HUES48 (cell line): ENCODE measurements at regions not wholly inside any gene's neighbourhood (a gene's known extent, or its start where the extent isn't known, plus 50 kb on each side); places are given as distances from the start of the nearest gene placed in this dataset.
"Not testable (repeated sequence)": the region's sequence is repeated elsewhere in the genome, so short reads cannot be mapped to it uniquely, and the experiment has no call there.

Experiments used
- H3K27ac ChIP-seq: one replicate; pipeline ENCODE4 v1.7.0; 2013; ENCODE audit warnings: low read depth, low read length, inconsistent platforms
- H3K27me3 ChIP-seq: 2 replicates; pipeline ENCODE4 v1.6.1; 2013; ENCODE audit warnings: mild to moderate bottlenecking, low read length; ENCODE audit not compliant: control insufficient read depth, insufficient read depth
- H3K36me3 ChIP-seq: 2 replicates; pipeline ENCODE4 v1.6.1; 2013; ENCODE audit warnings: low read length; ENCODE audit not compliant: control insufficient read depth, insufficient read depth
- H3K4me1 ChIP-seq: 2 replicates; pipeline ENCODE4 v1.6.1; 2013; ENCODE audit warnings: mild to moderate bottlenecking, low read length; ENCODE audit not compliant: control insufficient read depth, insufficient read depth
- H3K4me3 ChIP-seq: 2 replicates; pipeline ENCODE4 v1.5.1; 2013; ENCODE audit warnings: mild to moderate bottlenecking, low read depth, low read length
- H3K9ac ChIP-seq: 2 replicates; pipeline ENCODE4 v1.6.1; 2013; ENCODE audit warnings: mild to moderate bottlenecking, low read depth, low read length, moderate library complexity
- H3K9me3 ChIP-seq: 2 replicates; pipeline ENCODE4 v1.6.1; 2013; ENCODE audit warnings: low read length; ENCODE audit not compliant: control insufficient read depth, insufficient read depth

DNA sequence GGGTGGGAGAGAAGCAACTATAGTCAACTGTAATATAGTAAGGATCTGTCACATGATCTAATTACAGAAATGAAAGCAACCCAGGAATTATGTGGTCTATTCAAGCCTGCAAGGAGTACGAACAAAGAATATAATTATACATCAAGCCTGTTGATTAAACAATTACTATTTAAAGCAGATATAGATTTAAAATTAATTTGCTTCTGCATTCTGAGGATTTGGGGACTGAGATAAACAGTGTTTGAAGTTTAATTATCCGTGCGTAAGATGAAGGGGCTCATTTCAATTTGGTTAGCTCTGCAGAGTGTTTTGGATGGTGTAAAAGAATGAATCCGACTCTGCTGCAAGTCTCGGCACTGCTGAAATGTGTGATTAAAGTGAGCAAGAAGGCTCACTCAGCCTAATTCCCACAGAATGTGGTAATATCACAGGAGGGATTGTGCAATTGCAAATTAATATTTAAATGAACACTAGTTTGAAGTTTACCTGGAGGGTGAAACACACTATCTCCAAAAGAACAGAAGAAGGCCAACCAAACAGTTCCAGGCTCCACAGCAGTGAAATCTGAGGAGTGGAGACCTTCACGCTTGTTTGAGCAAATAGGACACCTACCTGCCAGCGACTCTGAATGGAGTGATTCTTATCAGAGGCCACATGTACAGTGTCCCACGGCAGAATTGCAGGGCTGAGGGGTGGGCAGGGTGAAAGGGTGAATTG, 420.6 kb upstream of the SLC30A5 start:
- H3K9me3 ChIP-seq = no peaks in the 10 kb centered on the region
- H3K4me3 ChIP-seq = no peak overlapping the region
- no peaks in the 10 kb centered on the region for H3K27me3 ChIP-seq
- no peaks in the 10 kb centered on the region for H3K4me1 ChIP-seq
- no peak overlapping the region for H3K27ac ChIP-seq
- no peaks in the 10 kb centered on the region for H3K36me3 ChIP-seq
- no peak overlapping the region for H3K9ac ChIP-seq

DNA sequence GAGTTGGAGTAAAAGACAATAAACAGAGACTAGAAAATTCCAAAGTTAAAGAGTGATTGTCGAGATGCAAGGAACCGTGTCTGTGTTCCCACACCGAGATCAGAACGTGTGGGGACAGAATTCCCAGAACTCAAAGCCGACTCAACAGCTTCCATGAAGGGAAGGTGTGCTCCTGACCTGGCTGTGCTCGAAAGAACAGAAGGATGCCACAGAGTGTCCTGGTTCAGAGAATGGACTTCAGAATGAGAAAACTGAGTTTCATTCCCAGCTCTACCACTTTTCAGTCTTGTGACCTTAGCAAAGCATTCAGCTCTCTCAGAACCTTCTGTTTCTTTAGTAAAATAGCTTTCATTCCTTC, 420.0 kb upstream of the SLC30A5 start:
- Histone ChIP-seq H3K27ac (no peak overlapping the region), H3K4me3 (no peak overlapping the region), H3K9me3 (no peaks in the 10 kb centered on the region), H3K36me3 (no peaks in the 10 kb centered on the region), H3K4me1 (no peaks in the 10 kb centered on the region), H3K9ac (no peak overlapping the region), H3K27me3 (no peaks in the 10 kb centered on the region)

DNA sequence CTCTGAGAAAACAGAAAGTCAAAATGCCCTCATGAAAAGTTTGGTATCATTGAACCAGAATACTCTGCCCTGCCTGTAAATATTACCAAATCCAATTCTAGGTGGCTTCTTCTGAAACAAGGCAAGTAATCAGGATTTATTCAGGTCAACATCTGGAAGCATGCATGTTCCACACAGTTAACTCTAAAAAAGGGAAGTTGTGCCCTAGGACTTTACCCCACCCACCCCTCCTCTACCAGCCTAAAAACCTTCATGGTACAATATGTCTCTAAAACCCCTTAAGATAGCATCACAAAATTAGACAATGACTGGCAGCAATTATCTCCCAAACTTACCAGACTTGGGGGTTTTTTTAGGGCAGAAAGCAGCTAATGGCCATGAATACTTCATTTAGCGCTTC, 414.8 kb upstream of the SLC30A5 start:
- no peaks in the 10 kb centered on the region for H3K36me3 ChIP-seq
- H3K9ac ChIP-seq = no peak overlapping the region
- no peaks in the 10 kb centered on the region for H3K4me1 ChIP-seq
- no peak overlapping the region for H3K4me3 ChIP-seq
- H3K9me3 ChIP-seq = no peaks in the 10 kb centered on the region
- H3K27me3 ChIP-seq = no peaks in the 10 kb centered on the region
- H3K27ac ChIP-seq = no peak overlapping the region

DNA sequence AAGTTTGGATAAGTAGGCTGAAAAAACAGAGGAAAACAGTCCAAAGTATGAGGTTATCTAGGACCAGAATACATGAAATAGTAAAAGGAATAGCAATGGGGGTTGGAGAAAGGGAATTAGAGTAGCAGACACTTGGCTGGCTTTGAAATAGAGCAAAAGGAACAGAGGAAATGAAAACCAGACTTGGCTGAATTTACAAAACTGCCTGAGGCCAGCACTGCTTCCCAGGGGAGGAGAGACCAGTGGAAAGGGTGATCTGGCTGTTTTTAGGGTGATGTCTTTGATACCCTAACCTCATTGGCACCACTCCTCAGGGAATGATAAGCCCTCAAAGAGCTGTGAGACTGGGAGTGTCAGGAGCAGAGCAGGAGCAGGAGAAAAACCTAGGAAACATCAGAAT, 413.4 kb upstream of the SLC30A5 start:
- no peaks in the 10 kb centered on the region for H3K27me3 ChIP-seq
- no peaks in the 10 kb centered on the region for H3K36me3 ChIP-seq
- no peak overlapping the region for H3K9ac ChIP-seq
- no peak overlapping the region for H3K27ac ChIP-seq
- no peaks in the 10 kb centered on the region for H3K4me1 ChIP-seq
- no peaks in the 10 kb centered on the region for H3K9me3 ChIP-seq
- H3K4me3 ChIP-seq = no peak overlapping the region

DNA sequence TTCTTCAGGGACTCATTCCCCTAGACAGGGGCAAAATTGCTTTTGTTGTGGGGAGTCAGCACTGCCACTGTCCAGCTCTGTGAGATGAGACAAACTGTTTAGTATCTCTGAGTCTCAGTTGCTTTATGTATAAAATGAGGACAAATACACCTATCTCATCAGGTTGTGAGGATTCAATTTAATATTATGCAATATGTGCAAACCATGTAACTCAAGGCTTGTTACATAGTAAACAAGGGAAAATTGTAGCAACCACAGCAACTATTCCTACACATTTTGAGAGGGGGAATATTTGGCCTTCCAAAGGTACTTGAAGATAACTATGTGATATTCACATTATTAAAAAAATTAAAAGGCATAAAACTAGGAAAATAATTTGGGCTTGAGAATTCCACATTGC, 411.9 kb upstream of the SLC30A5 start:
- no peaks in the 10 kb centered on the region for H3K27me3 ChIP-seq
- H3K9me3 ChIP-seq = no peaks in the 10 kb centered on the region
- no peak overlapping the region for H3K27ac ChIP-seq
- no peak overlapping the region for H3K4me3 ChIP-seq
- no peaks in the 10 kb centered on the region for H3K4me1 ChIP-seq
- no peak overlapping the region for H3K9ac ChIP-seq
- no peaks in the 10 kb centered on the region for H3K36me3 ChIP-seq

DNA sequence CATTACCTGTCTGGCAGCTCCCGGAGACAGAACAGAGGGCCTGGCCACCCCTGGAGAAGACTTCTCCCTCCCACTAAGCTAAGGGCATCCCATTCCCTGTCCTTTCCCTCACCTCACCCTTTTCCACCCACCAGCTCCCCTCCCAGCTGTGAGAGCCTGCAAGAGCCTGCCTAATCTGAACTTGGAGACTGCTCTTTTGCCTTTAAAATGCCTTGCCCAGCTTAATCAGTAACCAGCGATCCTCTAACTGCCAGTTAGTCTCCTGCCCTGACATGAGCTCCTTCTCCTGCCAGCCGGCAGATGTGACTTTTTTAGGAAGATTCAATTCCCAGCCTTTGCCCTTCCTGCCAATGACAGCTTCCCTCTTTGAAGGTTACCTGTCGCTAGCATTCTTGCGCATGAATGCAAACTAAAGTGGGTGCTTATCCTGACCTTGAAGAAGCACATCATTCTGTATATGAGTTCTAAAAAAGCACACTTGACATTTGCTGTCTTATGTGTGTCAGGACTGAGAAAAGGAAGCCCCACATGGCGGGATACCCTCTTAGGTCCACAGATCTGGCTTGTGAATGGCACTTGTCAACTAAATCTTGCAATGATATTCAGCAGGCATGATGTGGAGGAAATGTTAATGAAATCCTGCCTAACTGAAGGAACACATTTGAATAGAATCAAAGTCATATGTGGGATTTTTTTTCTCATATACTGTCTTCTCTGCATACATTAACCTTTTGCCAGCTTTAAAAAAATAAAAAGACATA, 411.2 kb upstream of the SLC30A5 start:
- Histone ChIP-seq H3K4me3 (no peak overlapping the region), H3K36me3 (no peaks in the 10 kb centered on the region), H3K4me1 (no peaks in the 10 kb centered on the region), H3K9ac (no peak overlapping the region), H3K27ac (no peak overlapping the region), H3K27me3 (no peaks in the 10 kb centered on the region), H3K9me3 (no peaks in the 10 kb centered on the region)

DNA sequence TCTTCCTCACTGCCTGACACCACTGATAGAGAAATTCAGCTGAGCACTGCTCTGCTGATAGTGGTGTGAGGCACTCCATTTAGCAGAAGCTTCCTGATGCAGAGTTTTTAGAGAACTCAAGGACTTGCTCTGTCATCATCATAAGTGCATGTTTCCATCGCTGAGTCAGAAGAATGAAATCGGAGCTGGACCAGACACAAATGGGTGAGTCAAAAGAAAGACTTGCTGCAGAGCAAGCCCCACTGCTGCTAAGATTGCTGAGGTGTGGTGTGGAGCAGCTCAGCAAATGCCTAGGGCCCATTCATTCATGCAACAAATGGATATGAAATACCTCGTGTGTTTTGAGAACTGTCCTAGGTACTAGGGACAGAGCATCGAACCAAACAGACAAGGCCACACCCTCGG, 410.2 kb upstream of the SLC30A5 start:
- H3K36me3 ChIP-seq = no peaks in the 10 kb centered on the region
- H3K9ac ChIP-seq = no peak overlapping the region
- H3K9me3 ChIP-seq = no peaks in the 10 kb centered on the region
- no peaks in the 10 kb centered on the region for H3K4me1 ChIP-seq
- H3K27ac ChIP-seq = no peak overlapping the region
- no peak overlapping the region for H3K4me3 ChIP-seq
- no peaks in the 10 kb centered on the region for H3K27me3 ChIP-seq

DNA sequence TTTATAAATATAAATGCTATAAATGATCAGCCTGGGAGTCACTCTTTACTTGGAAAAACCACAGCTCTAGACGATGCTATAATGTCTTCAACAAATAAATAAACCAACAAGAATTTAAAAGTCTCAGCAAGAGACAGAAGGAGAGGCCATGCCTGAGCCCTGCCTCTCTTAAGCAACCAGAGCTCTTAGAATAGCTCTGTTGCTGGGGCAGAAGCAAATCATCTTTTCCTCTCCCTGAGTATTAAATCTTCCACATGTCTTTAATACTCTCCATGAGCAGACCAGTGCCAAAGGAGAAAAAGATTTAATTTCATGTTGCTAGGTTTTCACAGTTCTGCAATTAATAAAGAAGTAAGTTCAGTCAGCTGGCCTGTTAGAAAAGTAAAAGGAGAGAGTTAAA, 408.0 kb upstream of the SLC30A5 start:
- Histone ChIP-seq H3K9ac (no peak overlapping the region), H3K4me1 (no peaks in the 10 kb centered on the region), H3K27ac (no peak overlapping the region), H3K36me3 (no peaks in the 10 kb centered on the region), H3K4me3 (no peak overlapping the region), H3K9me3 (peaks cover 3% of the 10 kb centered on the region; the same call in 1 of the 2 replicates), H3K27me3 (no peaks in the 10 kb centered on the region)

DNA sequence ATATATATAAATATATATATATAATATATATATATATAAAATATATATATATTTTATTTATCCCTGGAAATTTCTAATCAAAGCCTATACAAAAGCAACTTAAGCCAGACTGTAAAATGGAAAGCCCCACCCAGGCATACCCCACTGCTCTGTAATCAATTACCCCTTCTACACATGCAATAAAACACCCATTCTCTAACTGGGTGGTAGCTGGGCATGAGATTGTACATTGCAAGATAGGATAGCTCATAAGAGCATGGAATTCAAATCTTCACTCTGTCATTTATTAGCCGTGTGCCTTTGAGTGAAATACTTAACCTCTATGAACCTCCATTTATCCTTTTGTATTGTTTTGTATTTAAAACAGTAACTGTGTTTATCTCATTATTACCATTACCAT, 405.3 kb upstream of the SLC30A5 start:
- no peak overlapping the region for H3K9ac ChIP-seq
- H3K27me3 ChIP-seq = no peaks in the 10 kb centered on the region
- peaks cover 11% of the 10 kb centered on the region for H3K9me3 ChIP-seq
- H3K27ac ChIP-seq = no peak overlapping the region
- H3K36me3 ChIP-seq = no peaks in the 10 kb centered on the region
- no peaks in the 10 kb centered on the region for H3K4me1 ChIP-seq
- no peak overlapping the region for H3K4me3 ChIP-seq

DNA sequence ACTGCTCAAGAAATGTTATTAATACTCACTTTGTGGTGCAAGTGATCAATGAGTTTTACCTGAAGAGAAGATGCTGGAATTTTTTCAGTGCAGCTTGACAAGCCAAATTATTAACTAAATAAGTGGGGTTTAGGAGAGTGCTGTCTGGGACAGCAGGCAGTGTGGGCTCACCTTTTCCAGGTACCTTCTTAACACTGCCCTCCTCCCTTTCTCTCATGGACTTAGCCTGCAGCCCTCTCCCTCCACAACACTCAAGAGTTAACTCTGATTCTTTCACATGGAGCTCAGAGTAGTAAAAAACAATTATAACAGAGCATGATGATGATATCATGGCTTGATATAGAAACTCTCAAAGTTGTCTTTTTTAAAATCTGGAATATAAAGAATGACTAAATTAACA, 404.8 kb upstream of the SLC30A5 start:
- Histone ChIP-seq H3K36me3 (no peaks in the 10 kb centered on the region), H3K4me3 (no peak overlapping the region), H3K4me1 (no peaks in the 10 kb centered on the region)

DNA sequence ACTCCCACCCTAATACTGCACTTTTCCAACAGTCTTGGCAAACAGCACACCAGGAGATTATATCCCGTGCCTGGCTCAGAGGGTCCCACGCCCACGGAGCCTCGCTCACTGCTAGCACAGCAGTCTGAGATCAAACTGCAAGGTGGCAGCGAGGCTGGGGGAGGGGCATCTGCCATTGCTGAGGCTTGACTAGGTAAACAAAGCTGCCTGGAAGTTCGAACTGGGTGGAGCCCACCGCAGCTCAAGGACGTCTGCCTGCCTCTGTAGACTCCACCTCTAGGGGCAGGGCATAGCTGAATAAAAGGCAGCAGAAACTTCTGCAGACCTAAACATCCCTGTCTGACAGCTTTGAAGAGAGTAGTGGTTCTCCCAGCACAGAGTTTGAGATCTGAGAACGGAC, 401.9 kb upstream of the SLC30A5 start:
- not testable (repeated sequence) for H3K36me3 ChIP-seq, H3K4me3 ChIP-seq, H3K4me1 ChIP-seq, H3K27ac ChIP-seq, H3K27me3 ChIP-seq, H3K9ac ChIP-seq
- peaks cover 11% of the 10 kb centered on the region for H3K9me3 ChIP-seq

More for the DNA sequence above, 404.8 kb upstream of the SLC30A5 start:
- Histone ChIP-seq H3K9me3 (peaks cover 11% of the 10 kb centered on the region), H3K27ac (no peak overlapping the region), H3K9ac (no peak overlapping the region), H3K27me3 (no peaks in the 10 kb centered on the region)
